ENCODE measurements at regions not wholly inside any gene's neighbourhood (a gene's known extent, or its start where the extent isn't known, plus 50 kb on each side); places are given as distances from the start of the nearest gene placed in this dataset.

GRCh38 chr2:16760426-16760825, 94.8 kb upstream of the CYRIA start (continued):
- TF ChIP-seq, protein P1, sequence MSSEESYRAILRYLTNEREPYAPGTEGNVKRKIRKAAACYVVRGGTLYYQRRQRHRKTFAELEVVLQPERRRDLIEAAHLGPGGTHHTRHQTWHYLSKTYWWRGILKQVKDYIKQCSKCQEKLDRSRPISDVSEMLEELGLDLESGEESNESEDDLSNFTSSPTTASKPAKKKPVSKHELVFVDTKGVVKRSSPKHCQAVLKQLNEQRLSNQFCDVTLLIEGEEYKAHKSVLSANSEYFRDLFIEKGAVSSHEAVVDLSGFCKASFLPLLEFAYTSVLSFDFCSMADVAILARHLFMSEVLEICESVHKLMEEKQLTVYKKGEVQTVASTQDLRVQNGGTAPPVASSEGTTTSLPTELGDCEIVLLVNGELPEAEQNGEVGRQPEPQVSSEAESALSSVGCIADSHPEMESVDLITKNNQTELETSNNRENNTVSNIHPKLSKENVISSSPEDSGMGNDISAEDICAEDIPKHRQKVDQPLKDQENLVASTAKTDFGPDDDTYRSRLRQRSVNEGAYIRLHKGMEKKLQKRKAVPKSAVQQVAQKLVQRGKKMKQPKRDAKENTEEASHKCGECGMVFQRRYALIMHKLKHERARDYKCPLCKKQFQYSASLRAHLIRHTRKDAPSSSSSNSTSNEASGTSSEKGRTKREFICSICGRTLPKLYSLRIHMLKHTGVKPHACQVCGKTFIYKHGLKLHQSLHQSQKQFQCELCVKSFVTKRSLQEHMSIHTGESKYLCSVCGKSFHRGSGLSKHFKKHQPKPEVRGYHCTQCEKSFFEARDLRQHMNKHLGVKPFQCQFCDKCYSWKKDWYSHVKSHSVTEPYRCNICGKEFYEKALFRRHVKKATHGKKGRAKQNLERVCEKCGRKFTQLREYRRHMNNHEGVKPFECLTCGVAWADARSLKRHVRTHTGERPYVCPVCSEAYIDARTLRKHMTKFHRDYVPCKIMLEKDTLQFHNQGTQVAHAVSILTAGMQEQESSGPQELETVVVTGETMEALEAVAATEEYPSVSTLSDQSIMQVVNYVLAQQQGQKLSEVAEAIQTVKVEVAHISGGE (CRISPR knock-in tag; IDR thresholded peaks at IDR 0.05) = no peak
- TF ChIP-seq ZNF207 (IDR thresholded peaks at IDR 0.05; ENCODE audit: borderline replicate concordance) = no peak
- TF ChIP-seq, protein P2, sequence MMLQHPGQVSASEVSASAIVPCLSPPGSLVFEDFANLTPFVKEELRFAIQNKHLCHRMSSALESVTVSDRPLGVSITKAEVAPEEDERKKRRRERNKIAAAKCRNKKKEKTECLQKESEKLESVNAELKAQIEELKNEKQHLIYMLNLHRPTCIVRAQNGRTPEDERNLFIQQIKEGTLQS (IDR thresholded peaks at IDR 0.05; ENCODE audit: borderline replicate concordance, extremely low read depth, low read depth, low read length) = no peak
- no peak for TF ChIP-seq FOXM1 (IDR thresholded peaks at IDR 0.05; ENCODE audit: low read depth, low read length)
- TF ChIP-seq ZNF622 (IDR thresholded peaks at IDR 0.05) = no peak
- TF ChIP-seq RFX5 (IDR thresholded peaks at IDR 0.05; ENCODE audit: low read depth, low read length) = no peak
- no peak for TF ChIP-seq YBX1 (IDR thresholded peaks at IDR 0.05)
